MV-4-11 (cell line): ENCODE measurements at regions not wholly inside any gene's neighbourhood (a gene's known extent, or its start where the extent isn't known, plus 50 kb on each side); places are given as distances from the start of the nearest gene placed in this dataset.
"Not testable (repeated sequence)": the region's sequence is repeated elsewhere in the genome, so short reads cannot be mapped to it uniquely, and the experiment has no call there.

Experiments used
- DNase-seq: peaks from one replicate; lab custom pipeline; 2025; lab: John Stamatoyannopoulos, UW

DNA sequence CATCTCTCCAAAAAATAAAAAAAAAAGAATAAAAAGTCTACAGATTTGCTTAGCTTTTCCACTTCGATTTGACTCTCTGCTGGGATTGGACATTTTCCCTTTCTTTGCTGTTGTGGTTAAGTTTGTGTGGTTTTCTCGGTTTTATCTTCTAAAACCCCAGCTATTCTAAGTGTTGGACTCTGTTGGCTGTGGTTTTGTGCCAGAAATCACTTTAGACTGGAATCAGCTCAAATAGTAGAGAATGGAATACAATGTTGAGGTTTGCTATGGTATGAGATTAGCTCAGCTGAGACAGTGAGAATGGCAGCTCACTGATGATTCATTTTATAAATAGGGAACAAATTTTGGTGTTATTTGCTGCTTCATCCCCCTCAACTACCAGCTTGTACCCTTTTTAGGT, 116.0 kb downstream of the BUB3 start:
- peak; percentile 38 for DNase-seq

DNA sequence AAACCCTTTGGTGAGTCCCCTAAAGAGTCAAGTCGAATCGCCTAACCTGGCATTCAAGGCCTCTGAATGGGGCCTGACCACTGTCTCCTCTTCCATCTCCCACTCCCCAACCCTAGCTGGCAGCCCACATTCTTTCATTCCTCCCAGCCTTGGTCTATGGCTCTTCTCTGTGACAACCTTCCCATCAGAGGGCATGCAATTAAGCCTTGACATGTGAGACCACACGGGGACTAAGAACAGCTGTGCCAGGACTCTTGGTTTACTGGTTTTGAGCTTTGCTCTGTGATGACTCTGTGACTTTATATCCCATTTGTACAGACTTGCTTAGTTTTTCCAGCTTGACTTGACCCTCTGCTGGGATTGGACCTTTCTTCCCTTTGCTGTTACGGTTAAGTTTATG, 116.6 kb downstream of the BUB3 start:
- DNase-seq, result no peak

DNA sequence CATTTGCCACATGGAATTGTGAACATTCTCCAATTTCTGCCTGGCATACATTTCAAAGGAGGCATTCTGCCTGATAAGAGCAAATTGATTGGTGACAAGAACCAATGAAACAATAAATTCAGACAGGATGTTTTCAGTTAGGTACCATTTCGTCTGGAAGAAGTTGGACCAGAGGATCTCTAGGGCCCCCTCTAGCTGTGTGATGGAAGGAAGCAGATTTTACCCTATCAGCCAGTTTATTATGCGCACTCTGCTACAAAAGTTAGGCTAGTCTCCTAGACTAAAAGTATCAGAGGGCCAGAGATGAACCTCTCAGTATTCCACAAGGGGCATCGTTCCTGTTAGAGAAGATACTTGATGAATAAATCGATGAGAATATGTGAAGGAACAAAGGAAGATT, 118.0 kb downstream of the BUB3 start:
- DNase-seq, result no peak

DNA sequence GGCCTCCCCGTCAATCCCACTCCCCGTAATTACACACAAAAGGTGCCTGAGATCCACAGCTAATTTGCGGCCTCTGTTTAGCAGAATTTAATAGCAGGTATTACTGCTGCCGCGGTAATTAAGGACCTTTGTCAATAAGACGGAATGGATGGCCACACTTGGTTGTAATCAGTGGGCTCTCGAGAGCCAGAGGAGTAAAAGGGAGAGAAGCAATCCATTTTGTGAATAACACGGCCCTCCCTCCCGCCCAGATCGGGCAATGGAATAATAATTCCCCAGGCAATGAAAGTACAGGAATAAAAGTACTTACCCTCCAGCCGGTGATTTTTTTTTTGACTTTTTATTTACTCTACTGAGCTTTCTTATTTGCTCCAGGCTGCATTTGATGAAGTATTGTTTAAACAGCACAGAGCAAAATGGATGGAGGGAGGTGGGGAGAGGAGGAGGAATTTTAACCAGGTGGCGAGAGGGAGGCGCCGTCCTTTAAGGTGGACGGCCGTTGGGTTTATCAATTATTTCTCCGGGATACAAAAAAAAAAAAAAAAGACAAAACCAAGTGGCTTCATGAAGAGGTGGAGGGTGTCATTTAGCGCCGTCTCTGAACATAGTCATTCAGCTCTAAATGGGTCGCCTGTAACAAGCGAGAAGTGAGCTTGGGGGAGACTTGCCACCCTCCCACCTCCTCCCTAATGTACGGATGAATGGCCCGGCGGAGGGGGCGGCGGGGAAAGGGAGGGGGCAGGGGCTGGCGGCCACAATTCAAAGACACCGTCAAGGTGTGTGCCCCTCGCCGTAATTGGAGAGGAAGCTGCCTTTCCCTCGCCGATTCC, 120.3 kb downstream of the BUB3 start:
- no peak for DNase-seq

DNA sequence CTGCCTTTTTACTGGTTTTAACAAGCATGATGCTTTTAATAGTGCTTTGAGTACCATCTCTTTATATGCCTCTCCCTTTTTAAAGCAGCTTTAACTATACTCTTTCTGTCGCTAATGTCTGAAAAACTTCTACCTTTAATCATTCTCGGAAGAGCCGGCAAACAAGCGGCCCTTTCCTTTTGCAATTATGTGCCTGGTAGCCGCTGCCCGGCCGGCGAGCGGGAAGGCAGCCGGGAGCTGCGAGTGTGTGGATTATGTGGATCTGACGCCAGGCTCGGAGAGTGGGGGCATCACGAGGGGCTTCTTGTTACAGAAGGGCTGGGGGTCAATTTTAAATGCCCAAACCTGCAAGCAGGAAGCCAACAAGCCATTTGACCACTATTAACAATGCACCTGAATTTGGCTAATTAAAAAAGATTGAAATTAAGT, 120.9 kb downstream of the BUB3 start:
- DNase-seq, result no peak

DNA sequence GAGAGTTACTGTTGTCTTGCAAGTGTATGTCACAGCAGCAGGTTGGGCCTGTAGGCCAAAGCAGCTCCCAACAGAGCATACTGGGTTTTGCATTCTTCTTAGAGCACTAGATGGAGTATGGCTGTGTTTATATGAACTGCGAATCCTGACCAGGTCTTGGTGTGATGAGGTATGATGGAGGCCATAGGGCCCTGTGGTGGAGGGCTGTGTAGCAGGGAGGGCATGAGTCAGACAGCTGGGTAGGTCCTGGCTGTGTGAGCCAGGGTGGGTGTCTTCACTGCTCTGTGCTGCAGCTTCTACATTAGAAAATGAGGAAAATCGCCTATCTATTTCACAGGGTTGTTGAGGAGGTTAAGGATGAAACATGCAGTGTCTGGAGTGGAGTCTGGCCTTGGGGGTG, 124.2 kb downstream of the BUB3 start:
- DNase-seq, result no peak

DNA sequence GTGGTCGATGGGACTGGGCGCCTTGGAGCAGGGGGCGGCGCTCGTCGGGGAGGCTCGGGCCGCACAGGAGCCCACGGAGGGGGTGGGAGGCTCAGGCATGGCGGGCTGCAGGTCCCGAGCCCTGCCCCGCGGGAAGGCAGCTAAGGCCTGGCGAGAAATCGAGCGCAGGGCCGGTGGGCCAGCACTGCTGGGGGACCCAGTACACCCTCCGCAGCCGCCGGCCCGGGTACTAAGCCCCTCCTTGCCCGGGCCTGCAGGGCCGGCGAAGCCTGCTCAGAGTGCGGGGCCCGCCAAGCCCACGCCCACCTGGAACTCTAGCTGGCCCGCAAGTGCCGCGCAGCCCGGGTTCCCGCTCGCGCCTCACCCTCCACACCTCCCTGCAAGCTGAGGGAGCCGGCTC, 129.2 kb downstream of the BUB3 start:
- not testable (repeated sequence) for DNase-seq

DNA sequence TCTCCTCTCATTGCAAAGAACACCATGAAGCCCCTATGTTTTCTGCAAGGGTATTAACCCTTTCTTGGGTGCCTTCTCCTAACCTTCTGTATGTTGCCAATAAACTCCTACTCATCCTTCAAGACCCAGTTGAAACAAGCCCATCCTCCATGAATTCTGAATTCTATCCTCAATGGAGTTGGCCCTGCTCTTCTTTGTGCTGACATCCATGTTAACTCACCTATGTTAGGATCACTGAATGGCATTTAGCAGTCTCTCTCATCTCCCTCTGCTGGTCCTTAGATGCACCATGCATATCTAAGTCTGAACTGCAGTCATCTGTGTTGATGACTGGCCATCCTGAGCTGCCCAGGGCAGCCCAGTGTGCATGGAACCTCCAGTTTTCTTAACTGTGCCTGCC, 129.8 kb downstream of the BUB3 start:
- no peak for DNase-seq

DNA sequence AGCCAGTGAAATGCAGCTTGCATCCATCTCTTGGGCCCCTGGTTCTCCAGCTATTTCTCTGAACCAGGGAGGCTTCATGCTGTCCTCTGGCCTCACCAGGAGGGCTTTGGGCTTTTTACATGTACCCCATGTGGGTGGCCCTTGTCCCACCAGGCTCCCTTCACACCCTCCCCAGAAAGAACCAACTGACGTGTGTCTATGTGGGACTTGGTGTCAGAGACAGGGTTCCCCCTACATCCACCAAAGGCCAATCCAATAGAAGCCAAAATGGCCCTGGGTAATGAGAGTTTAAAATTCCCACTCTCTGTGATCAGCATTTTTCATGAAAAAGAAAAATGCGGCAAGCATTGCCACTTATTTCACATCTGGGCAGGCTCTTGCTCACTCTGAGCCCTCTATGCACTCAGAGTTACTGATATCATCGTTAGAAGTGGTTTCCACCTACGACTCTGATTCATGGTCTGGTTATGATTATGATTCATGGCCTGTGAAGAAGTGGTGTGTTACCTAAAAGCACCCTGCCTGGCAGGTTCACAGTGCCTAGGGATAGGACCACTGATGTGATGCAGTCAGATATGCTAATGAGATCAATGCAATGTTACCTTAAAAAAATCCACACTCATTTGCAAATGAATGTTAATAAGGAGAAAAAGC, 133.5 kb downstream of the BUB3 start:
- DNase-seq, result no peak

DNA sequence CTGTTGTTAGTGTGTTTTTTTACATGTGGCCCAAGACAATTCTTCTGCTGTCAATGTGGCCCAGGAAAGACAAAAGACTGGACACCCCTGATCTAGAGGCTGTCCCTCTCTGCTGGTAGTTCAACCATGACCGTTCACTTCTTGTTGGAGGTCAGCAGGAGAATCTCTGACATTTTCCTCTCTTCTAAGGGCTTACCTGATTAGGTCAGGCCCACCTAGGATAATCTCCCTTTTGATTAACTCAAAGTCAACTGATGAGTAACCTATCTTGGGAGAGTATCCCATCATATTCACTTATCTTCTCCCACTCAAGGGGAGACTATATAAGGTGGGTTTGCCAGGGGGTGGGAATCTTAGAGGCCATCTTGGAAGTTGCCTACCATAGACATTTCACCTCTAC, 135.2 kb downstream of the BUB3 start:
- DNase-seq, result no peak

DNA sequence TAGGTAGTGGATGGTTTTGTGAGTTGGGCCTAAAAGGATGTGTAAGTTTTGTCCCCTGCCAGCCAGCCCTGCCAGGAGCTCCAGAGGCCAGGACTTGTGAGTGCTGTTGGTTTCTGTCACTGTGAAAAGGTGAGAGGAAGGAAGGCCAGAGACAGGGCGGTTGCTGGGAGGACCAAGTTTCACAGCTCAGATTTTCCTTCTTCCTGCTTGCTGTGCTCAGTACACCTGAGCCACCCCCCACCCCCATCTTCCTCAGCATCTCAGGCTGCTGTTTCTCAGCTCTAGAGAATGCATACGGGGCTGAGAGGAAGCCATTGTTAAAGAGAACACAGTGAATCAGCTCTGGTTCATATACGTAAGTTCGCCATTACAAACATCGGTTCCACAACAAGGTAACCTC, 139.9 kb downstream of the BUB3 start:
- DNase-seq, result no peak

DNA sequence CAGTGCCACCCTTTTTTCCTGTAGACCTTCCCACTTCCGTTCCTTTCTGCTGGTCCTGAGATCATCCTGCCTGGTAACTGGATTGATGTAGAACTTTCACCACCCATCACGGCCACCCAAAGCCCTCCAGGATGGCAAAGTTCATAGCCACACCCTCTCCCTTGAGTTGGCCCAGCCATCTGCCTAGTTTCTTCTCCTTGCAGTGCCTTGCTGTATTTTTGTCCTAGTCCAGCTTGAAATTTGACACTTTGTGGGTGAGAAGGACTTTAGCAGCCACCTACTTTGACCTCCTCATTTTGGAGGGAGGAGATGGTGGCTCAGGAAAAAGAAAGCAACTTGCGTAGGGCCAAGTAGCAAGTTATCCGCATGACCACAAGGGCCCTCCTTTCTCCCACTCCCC, 140.7 kb downstream of the BUB3 start:
- no peak for DNase-seq

DNA sequence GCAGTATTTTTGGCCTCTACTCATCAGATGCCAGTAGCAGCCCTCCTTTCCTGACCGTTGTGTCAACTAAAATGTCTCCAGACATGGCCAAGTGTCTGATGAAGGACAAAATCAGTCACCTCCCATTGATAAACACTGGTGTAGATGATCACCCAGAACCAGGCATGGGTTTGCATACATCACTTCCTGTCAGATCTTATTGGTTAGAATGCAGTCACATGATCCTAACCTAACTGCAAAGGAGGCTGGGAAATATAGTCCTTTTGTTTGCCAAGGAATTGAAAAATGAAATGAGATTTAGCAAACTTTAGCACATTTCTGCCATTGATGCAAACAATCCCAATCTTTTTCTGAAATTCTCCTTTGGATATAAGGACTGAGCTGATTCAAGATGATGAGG, 141.4 kb downstream of the BUB3 start:
- no peak for DNase-seq

DNA sequence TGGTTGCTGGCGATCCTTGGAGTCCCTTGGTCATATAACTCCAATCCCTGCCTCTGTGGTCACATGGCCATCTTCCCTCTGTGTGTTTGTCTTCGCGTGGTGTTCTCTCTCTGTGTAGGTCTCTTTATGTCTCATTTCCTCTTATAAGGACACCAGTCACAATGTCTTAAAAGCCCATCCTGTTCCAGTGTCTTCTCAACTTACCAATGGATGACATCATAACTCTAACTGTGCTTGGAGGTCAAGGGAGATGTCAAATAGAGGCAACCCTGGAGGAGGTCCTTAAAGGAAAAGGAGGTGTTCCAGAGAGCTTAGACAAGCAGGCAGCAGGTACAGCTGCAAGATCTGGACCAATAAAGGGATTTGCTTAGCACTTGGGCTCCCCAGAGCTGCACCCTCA, 143.0 kb downstream of the BUB3 start:
- peak; percentile 61 for DNase-seq

DNA sequence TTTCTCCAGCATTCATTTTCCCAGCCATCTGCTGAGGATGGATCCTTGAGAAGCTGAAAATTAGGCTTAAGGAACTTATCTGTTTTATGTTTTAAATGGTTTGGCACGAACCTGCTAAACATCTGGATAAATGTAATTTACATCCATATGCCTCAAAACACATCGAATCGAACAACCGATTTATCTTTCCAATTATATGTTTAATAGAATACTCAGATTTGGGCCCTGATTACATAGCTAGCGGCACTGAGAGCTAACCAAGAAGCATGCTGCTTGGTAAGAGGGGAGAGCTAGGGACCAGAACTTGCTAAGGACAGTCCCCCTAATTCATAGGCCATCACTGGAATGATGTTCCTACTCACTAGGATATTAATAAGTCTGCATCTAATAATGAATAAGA, 144.4 kb downstream of the BUB3 start:
- no peak for DNase-seq

DNA sequence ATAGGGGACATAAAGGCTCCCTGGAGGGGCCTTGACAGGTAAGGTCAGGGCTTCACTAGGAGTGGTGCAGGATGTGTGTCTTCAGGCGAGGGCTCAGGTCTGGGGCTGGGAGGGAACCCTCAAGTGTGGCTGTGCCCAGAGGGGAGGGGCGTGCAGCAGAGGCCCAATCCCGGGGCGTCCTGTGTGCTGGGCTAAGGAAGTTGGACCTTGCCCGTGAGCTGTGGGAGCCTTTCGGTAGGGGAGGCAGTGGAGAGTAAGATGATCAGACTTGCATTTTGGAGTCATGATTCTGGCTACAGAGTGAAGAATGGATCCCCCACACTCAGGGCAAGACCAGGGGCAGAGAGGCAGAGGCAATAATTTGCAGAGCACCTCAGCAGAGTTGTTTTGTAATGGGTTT, 145.4 kb downstream of the BUB3 start:
- DNase-seq, result no peak

DNA sequence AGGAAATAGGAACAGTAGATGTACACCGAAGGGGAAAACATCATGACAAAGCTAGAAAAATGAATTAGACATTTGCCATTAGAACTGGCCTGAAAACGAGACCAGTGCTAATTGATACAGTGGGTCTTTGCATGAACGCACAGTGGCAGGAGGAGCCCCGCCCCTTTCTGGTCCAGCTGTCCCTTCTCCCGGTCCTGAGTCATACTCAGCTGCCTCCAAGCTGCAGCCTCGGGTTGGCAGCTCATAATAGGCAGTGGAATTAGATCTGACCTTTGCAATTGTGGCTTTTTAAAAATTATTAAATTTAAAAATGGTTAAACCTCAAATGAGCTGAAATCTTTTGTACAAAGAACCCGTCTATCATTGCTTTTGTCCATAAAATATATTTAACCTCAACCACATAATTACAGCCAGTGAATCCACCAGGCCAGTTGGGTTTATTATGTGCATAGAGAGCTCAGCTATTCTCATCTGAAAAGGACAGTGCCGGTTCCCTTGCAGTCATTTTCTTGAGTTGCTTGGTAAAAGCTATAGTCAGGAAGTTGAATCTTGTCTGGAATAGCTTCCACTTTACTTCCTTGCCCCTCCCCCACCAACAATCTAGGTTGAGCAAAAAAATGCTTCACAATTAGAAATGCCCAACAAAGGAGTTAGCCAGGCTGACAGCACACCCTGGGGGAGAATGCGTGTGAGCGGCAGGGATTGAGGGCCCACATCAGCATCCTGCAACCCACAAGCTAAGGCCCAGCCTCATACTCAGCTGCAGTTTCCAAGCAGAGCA, 147.1 kb downstream of the BUB3 start:
- DNase-seq, result peak; percentile 7

DNA sequence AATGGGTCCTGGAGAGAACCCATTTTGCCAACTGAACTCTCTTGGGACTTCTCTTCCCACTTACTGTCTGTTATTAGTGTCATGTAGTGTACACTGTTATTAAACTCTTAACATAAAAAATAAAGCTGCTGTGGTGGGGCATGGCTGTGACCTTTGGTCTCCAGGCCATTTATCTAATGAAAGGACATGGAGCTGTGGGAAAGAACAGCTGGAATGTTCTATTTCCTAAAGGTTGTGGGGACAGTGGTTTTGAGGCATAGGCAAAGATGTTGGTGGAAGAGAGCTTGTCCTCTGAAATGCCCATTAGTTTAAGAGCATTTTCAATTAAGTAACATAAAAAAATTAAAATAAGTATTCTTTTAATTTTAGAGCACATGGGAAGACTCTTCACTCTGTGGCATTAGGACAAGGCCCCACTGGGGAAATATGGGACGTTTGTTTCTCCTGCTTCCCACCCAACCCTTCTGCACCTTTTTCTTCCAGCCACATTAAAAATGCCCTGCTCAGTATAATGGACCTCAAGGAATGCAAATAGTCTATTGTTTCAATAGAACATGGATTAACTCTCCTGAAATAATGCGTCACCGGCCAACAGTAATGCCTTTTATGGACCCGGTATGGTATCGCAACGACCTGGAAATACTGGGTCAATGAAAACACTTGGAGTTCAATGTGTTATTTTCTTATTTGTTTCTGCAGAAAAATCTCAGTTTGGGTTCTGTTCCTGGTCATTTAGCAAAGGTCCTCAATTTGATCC, 149.6 kb downstream of the BUB3 start:
- no peak for DNase-seq

DNA sequence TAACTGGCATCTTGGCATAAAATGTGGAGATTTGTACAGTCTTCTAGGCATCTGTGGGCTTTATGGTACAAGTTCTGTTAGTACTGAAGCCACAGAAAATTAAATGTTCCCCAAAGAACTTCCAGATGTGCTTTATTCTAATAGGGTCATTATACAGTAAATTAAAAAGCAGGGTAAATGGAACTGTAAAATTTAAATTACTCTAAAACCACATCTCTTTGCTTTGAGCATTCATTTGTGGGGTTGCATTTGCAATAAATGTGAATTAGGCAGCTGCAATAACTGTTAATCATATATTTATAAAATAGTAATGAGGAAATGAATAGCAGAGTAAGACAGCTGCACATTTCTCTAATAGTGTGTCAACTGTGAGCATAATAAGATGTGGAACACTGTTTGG, 151.5 kb downstream of the BUB3 start:
- no peak for DNase-seq

DNA sequence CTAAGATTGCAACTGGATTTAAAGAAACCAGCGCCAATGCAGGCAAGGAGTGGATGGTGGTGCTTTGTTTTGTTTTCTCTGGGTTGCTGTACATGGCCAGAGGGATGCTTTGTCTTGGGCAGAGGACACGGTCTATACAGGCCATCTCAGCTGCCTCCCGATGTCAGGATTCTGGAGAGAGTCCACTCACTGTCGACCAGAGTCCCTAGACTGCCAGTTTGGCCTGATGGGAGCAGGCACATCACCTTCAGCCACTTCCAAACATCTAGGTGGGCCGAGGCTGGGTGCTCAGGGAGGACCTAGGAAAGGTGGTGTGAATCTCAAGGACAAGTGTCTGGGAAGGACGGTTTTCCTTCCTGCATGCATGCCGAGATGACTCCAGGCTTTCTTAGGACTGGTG, 152.1 kb downstream of the BUB3 start:
- DNase-seq, result no peak

DNA sequence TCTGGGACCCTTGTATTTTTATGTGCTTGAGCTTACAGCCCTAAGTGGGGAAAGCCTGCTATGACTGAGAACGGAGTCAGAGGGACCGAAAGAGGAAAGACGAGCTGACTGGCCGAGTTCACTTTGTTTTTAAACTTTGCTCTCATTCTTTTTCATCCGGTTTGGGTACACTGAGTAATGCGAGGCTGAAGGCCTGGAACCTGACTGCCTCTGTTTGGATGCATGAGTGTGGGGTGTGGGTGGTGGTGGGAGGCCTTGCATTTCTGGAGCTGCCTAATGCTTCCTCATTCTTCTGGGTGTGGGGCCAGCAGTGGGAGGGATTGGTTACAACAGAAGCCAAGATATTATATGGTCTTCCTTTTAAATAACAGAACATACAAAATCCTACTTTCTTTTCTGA, 155.5 kb downstream of the BUB3 start:
- DNase-seq, result peak; percentile 60

DNA sequence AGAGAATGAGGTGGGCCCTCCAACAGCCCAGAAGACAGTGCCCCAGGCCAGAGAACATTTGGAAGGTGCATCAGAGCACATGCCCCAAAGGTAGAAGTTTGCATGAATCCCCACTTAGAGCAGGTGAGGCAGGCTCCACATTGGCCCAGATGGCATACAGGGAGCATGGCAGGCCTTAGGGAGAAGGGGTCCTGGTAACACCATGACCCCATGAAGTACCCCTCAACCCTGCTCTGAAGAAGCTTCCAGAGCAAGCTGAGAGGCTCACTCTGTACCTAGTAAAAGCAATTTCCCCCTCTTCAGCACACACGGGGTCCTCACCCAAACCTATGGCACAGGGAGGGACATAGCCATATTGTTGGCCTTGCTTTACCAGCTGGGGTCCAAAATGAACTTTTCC, 162.6 kb downstream of the BUB3 start:
- no peak for DNase-seq
